ENCODE measurements at regions not wholly inside any gene's neighbourhood (a gene's known extent, or its start where the extent isn't known, plus 50 kb on each side); places are given as distances from the start of the nearest gene placed in this dataset.

DNA sequence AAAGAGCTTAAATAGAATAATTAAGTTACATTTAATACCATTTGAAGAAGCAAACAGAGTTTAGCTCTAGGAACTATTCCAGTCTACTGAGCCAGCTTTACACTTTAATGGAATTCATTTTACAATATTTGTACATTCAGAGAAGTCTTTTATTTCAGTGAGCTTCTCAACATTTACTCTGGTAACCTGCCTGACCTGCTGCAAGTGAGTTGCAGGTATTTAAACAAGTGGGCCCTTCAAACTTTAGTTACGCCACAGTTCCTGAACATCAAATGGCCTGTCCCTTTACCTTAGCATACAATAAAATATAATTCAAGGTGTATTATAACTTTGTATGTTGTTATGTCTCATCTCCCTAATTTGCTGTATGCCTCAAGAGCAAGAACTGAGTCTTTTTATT lies 121.6 kb upstream of the SEMA3C start:
- Histone ChIP-seq H4K20me1 (ENCODE audit: insufficient read depth, low read length) (no peaks in the 10 kb centered on the region), H3K9me3 (ENCODE audit: insufficient read depth, low read depth, low read length) (no peaks in the 10 kb centered on the region), H3K79me2 (ENCODE audit: insufficient read depth, low read length) (no peaks in the 10 kb centered on the region), H3K27me3 (ENCODE audit: insufficient read depth, low read length) (no peaks in the 10 kb centered on the region), H3K27ac (ENCODE audit: low read depth, low read length) (no peak overlapping the region), H3K4me3 (ENCODE audit: insufficient read depth, low read depth, low read length) (no peak overlapping the region), H3K4me1 (ENCODE audit: insufficient read depth, low read length) (no peaks in the 10 kb centered on the region), H3K36me3 (ENCODE audit: insufficient read depth, low read length) (no peaks in the 10 kb centered on the region), H3K9ac (ENCODE audit: low read length) (no peak overlapping the region), H3K4me2 (ENCODE audit: low read length) (no peak overlapping the region), H2AFZ (ENCODE audit: low read depth, low read length) (no peak overlapping the region)
- DNase-seq (ENCODE audit: low read depth) = no peak
- Mint-ChIP-seq H3K27ac (ENCODE audit: unreplicated experiment) (no peak overlapping the region), H3K36me3 (ENCODE audit: low read depth, unreplicated experiment) (no peaks in the 10 kb centered on the region), H3K27me3 (ENCODE audit: low read depth, unreplicated experiment) (no peaks in the 10 kb centered on the region), H3K4me1 (ENCODE audit: low read depth, unreplicated experiment) (no peaks in the 10 kb centered on the region), H3K9me3 (ENCODE audit: unreplicated experiment) (peaks cover 4% of the 10 kb centered on the region), H3K4me3 (ENCODE audit: unreplicated experiment) (no peak overlapping the region)
- FAIRE-seq = no peak
- TF ChIP-seq EZH2 (IDR thresholded peaks at IDR 0.05; ENCODE audit: insufficient read depth, low read length) = no peak
- TF ChIP-seq, protein P1, sequence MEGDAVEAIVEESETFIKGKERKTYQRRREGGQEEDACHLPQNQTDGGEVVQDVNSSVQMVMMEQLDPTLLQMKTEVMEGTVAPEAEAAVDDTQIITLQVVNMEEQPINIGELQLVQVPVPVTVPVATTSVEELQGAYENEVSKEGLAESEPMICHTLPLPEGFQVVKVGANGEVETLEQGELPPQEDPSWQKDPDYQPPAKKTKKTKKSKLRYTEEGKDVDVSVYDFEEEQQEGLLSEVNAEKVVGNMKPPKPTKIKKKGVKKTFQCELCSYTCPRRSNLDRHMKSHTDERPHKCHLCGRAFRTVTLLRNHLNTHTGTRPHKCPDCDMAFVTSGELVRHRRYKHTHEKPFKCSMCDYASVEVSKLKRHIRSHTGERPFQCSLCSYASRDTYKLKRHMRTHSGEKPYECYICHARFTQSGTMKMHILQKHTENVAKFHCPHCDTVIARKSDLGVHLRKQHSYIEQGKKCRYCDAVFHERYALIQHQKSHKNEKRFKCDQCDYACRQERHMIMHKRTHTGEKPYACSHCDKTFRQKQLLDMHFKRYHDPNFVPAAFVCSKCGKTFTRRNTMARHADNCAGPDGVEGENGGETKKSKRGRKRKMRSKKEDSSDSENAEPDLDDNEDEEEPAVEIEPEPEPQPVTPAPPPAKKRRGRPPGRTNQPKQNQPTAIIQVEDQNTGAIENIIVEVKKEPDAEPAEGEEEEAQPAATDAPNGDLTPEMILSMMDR (IDR thresholded peaks at IDR 0.05; ENCODE audit: insufficient read depth, low read depth, low read length) = no peak

DNA sequence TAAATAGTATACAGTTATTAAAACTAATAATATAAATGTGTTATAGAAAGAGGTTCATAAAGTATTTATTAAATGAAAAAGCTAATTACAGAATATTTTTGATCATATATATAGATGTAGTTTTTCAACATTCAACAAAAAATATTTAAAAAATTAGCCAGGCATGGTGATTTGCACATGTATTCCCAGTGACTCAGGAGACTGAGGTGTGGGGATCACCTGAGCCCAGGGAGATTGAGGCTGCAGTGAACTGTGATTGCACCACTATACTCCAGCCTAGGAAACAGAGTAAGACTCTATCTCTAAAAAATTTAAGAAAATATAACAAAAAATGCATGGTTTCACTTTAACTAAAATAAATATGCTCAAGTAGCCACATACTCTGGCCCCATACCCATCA lies 118.0 kb upstream of the SEMA3C start:
- Mint-ChIP-seq H3K27me3 (ENCODE audit: low read depth, unreplicated experiment) (no peaks in the 10 kb centered on the region), H3K4me1 (ENCODE audit: low read depth, unreplicated experiment) (no peaks in the 10 kb centered on the region), H3K4me3 (ENCODE audit: unreplicated experiment) (no peak overlapping the region), H3K36me3 (ENCODE audit: low read depth, unreplicated experiment) (no peaks in the 10 kb centered on the region), H3K27ac (ENCODE audit: unreplicated experiment) (no peak overlapping the region), H3K9me3 (ENCODE audit: unreplicated experiment) (no peaks in the 10 kb centered on the region)
- Histone ChIP-seq H3K9ac (ENCODE audit: low read length) (no peak overlapping the region), H3K27ac (ENCODE audit: low read depth, low read length) (no peak overlapping the region), H3K4me2 (ENCODE audit: low read length) (no peak overlapping the region), H3K4me3 (ENCODE audit: insufficient read depth, low read depth, low read length) (no peak overlapping the region), H3K9me3 (ENCODE audit: insufficient read depth, low read depth, low read length) (no peaks in the 10 kb centered on the region), H3K36me3 (ENCODE audit: insufficient read depth, low read length) (no peaks in the 10 kb centered on the region), H3K4me1 (ENCODE audit: insufficient read depth, low read length) (no peaks in the 10 kb centered on the region), H2AFZ (ENCODE audit: low read depth, low read length) (no peak overlapping the region), H3K79me2 (ENCODE audit: insufficient read depth, low read length) (no peaks in the 10 kb centered on the region), H3K27me3 (ENCODE audit: insufficient read depth, low read length) (no peaks in the 10 kb centered on the region), H4K20me1 (ENCODE audit: insufficient read depth, low read length) (no peaks in the 10 kb centered on the region)
- DNase-seq (ENCODE audit: low read depth) (no peak), FAIRE-seq (no peak)
- TF ChIP-seq, protein P1 (IDR thresholded peaks at IDR 0.05; ENCODE audit: insufficient read depth, low read depth, low read length) = no peak
- no peak for TF ChIP-seq EZH2 (IDR thresholded peaks at IDR 0.05; ENCODE audit: insufficient read depth, low read length)

DNA sequence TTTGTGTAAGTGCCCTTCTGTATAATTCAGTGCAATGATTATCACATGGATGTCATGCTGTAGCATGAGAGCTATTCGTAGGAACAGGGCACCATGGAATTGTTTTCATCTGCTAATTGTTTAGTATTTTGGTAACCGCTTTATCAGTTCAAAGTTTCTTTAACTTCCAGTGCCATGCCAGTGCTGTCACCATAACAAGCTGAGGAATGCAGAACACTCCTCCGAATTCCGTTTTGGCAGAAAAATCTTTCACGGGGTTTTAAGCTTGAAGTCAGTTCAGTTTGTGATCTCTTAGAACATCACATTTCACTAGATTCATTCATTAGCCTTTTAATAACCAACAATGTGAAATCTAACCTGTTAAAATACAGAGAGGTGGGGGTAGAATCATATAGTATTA lies 117.2 kb upstream of the SEMA3C start:
- Mint-ChIP-seq H3K4me3 (ENCODE audit: unreplicated experiment) (no peak overlapping the region), H3K27ac (ENCODE audit: unreplicated experiment) (no peak overlapping the region), H3K4me1 (ENCODE audit: low read depth, unreplicated experiment) (no peaks in the 10 kb centered on the region), H3K9me3 (ENCODE audit: unreplicated experiment) (no peaks in the 10 kb centered on the region), H3K27me3 (ENCODE audit: low read depth, unreplicated experiment) (no peaks in the 10 kb centered on the region), H3K36me3 (ENCODE audit: low read depth, unreplicated experiment) (no peaks in the 10 kb centered on the region)
- TF ChIP-seq, protein P1 (IDR thresholded peaks at IDR 0.05; ENCODE audit: insufficient read depth, low read depth, low read length) = no peak
- no peak for TF ChIP-seq EZH2 (IDR thresholded peaks at IDR 0.05; ENCODE audit: insufficient read depth, low read length)
- Histone ChIP-seq H3K4me1 (ENCODE audit: insufficient read depth, low read length) (no peaks in the 10 kb centered on the region), H3K9me3 (ENCODE audit: insufficient read depth, low read depth, low read length) (no peaks in the 10 kb centered on the region), H4K20me1 (ENCODE audit: insufficient read depth, low read length) (no peaks in the 10 kb centered on the region), H3K36me3 (ENCODE audit: insufficient read depth, low read length) (no peaks in the 10 kb centered on the region), H3K4me3 (ENCODE audit: insufficient read depth, low read depth, low read length) (no peak overlapping the region), H3K27ac (ENCODE audit: low read depth, low read length) (no peak overlapping the region), H3K27me3 (ENCODE audit: insufficient read depth, low read length) (no peaks in the 10 kb centered on the region), H3K9ac (ENCODE audit: low read length) (no peak overlapping the region), H2AFZ (ENCODE audit: low read depth, low read length) (no peak overlapping the region), H3K4me2 (ENCODE audit: low read length) (no peak overlapping the region), H3K79me2 (ENCODE audit: insufficient read depth, low read length) (no peaks in the 10 kb centered on the region)
- DNase-seq (ENCODE audit: low read depth) (peak; percentile 14), FAIRE-seq (no peak)

Data from astrocyte (in vitro differentiated cells and primary cell).